GM21381 (cell line): ENCODE measurements at regions not wholly inside any gene's neighbourhood (a gene's known extent, or its start where the extent isn't known, plus 50 kb on each side); places are given as distances from the start of the nearest gene placed in this dataset.

ENCODE experiments used
- ATAC-seq: cut with Tn5 transposase; IDR thresholded peaks from one replicate; pipeline ENCODE4 v1.9.1; 2021; ENCODE audit warnings: mild to moderate bottlenecking, moderate library complexity; ENCODE audit not compliant: unreplicated experiment

DNA sequence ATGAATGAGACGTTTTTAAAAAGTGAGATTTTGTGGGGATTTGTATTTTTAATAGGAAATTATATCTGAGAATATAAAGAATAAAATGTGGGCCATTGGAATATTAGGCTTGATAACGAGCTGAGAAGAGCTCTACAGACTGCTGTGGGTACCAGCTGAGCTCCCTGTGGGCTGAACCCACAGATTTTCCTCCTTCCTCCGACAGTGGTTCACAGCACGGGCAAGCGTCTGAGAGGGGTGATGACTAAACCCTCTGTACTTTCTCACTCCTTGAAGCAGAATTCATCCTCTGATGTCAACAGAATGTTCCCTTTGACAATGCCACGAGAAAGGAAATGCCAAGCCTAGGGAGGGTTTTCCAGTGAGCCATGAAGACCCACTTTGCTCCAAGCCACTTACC, 102.7 kb upstream of the AJAP1 start:
- ATAC-seq, result no peak

DNA sequence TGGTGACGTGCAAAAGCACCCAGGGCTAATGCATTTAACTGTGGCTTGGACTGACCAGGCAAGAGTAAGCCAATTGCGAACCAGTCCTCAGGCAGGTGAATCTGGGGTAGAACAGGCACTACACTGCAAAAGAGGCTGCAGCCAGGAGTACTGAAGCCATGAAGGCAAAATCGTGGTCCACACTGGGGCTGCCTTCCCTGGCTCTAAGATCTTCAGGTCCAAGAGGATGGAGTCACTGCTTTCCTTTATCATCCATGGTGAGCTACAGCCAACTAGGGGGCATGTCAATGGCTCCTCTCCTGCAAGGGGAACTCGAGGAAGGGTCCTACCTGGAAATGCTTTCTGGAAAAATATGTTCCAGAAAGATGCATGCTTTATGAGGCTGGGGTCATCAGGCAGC, 100.6 kb upstream of the AJAP1 start:
- no peak for ATAC-seq

DNA sequence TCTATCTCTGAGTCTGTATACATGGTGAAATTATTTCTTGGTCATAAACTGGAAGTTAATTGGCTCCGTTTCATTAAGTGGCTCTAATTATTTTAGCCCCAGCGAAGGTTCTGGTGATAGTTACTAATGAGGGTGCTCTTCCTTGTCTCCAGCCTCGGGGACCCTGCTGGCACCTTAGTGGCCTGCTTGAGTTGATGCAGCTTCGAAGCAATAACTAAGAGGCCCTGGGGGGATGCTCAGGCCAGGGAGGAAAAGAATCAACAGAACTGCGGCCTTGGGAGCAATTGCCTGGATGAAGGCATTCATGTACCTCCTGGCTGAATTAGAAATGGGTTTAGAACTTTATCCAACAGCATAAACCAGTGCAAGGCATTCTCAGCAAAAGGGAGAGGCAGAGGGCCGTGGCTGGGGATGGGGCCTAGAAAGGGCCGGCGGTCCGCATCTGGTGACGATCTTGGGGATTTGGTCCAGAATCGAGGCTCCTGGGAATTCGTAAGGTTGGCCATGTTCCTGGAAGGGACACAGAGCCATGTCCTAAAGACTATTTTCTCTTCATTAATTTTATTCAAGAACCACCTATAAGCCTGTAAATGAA, 100.0 kb upstream of the AJAP1 start:
- ATAC-seq, result no peak

DNA sequence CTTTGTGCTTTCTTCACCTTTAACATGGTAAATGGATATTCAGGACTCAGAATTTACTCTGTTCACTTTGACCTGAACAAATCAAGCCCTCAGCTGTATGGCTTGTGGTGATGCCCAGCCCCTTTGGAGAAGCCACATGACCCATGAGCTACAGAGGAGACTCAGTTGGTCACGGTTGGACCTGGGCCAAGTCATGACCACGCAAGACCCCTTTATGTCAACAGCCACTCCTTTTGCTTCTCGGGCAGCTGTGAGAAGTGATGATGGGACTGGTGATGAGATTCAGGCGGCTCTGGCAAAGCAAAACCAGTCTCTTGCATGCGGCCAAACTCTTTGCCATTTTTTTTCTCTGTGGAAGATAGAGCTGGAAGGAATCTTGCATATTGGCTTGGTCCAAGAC, 96.5 kb upstream of the AJAP1 start:
- no peak for ATAC-seq

DNA sequence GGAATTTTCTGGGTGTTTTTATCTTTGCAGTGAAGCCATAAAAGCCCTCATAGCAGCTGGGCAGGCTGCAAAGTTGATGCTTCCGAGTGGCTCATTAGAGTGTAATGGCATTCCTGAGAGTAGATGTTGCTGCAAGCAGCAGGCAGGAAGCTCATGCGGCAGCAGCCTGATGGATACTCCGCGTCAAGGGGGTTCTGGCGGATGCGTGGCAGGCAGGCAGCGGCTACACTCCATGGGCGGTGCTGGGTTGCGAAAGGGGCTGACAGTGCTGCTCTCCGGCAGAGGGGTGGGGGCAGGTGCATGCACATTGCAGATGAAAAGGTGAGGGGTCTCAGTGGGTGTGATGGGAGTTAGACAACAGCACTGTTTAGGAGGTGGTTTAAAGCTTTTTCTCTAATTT, 93.2 kb upstream of the AJAP1 start:
- no peak for ATAC-seq

DNA sequence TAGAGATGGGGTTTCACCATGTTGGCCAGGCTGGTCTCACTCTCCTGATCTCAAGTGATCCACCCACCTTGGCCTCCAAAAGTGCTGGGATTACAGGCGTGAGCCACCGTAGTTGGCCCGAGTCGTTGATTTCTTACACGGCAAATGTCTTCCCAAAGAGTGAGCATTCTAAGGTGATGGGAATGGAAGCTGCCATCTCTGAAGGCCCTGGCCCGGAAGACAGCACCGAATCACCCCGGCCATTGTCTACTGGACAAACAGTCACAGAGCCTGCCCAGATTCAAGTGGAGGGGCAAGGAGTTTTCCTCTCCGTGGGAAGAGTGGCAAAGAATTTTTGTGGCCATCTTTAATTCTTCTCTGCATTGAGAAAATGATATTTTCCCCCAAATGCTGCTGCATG, 92.1 kb upstream of the AJAP1 start:
- ATAC-seq, result no peak

DNA sequence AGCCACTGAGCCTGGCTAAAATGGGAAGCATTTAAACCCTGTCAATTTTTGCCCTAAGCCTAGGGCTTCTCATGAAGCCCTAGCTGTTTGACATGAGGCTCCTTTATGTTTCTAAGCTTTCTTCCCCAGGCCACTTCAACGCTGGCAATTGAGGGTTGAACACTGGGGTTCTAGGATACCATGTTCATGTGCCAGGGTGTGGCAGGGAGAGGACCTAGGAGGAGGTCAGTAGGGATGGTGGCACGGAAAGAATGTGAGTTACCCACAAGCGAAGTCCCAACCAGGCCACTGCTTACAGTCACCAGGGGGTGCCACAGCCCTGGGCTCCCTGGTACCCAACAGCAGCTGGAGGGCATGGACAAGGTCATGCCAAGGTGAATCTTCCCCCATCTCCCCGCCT, 90.8 kb upstream of the AJAP1 start:
- ATAC-seq, result no peak

DNA sequence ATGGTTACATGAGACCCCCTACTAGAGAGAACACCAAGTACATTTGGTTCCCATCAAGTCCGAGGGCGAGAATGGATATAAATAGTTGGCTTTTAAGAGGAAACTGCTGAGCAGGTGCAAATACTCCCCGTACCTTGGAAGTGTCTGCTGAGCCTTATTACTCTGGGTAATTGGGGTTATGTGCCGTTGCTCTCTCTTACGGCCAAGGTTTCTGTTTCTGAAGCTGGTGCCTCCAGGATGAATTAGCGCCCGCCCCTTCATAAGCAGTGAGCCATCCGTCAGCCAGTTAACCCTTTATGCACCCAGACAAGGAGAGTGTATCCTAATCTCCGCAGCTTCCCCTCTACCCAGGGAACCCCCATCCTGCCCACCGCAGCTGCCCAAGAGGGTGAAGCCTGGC, 90.4 kb upstream of the AJAP1 start:
- no peak for ATAC-seq

DNA sequence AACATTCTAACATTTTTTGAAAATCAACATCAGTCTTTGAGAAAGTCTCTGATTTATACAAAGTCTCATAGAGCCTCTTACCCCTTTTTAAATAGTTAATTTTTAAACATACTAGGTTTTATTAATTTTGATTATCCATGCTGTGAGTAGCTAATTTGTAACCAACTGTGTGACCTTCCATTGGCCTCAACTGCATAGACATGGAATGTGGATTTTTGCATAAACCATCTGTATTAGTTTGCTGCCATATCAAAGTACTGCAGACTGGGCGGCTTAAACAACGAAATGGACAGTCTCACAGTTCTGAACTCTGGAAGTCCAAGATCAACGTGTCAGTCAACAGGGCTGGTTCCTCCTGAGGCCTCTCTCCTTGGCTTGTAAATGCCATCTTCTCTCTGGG, 89.2 kb upstream of the AJAP1 start:
- no peak for ATAC-seq

DNA sequence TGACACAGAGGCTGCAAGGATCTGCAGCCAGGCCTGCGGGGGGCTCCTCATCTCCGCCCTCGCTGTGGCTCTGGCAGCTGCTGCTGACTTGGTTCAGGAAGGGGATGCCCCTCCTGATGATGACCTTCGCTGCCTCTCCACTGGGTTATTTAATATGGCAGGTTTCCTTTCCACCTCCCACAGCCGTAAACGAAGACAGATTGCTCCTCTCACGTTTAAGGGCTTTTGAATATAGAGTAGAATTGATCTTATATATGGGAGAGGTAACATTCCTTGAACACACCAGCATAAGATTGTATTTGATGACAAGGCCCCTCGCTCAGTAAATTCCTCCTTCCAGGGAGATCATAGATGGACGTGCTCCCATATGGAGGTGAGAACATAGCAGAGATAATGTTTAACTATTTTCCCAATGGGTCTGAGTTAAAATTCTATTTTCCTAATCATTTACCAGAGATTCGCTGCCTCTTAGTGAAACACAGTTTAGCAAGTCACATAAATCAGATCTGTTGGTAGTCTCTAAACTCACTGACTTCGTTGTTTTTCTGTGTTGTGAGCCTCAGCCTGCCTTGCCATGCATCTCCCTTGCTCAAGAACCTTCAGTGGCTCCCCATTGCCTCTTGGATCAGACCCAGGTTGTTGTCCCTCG, 88.5 kb upstream of the AJAP1 start:
- no peak for ATAC-seq

DNA sequence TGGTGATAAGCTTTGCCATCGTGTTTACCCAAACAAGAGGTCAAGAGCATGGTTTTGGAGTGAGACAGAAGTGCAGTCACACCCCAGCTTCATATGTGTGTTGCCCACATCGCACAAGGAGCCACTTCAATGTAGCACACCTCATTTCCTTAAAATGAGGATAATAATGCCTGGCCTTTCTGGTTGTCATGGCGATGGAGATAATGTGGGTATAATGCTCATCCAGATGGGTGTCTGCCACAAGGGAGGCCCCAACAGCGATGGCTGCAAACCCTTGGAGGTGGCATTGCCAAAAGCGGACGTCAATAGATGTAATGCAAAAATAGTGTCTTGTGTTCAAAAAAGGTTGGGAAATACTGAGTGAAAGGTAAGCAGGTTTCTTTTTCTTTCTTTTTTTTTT, 83.1 kb upstream of the AJAP1 start:
- ATAC-seq, result no peak

DNA sequence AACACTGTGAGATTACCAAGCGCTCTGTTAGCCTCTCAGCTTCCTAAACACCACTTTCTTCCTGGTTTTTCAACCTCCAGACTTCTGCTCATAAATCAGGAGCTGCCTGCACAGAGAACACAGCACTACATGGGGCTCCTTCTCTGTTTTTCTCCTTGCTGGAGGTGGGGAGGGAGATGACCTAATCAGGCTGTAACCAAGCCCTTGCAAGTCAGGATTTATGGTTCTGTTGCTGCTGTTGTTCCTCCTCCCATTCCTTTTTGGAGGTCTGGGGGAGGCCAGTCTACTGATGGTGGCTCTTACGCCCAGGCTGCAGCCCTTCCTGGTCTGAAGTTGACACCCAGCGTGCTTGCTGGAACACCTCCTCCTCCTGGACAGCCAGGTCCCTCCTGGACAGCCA, 80.9 kb upstream of the AJAP1 start:
- ATAC-seq, result no peak

DNA sequence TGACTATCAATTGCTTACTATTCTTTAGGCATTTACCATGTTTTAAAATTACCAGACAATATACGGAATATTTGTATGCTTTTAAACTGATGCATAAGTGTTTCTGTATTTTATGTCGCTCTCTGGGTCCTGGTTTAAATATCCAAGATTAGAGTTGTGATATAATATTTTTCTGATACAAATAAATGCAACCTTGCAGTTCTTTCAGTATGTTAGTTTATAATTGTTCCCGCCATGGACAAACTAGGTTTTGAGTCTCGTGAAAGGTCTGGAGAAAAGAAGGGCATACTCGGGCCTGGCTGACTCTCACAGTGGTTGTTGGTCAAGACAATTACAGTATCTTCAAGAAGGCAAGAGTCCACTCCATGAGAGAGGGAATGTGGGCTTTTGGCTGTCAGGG, 72.6 kb upstream of the AJAP1 start:
- no peak for ATAC-seq

DNA sequence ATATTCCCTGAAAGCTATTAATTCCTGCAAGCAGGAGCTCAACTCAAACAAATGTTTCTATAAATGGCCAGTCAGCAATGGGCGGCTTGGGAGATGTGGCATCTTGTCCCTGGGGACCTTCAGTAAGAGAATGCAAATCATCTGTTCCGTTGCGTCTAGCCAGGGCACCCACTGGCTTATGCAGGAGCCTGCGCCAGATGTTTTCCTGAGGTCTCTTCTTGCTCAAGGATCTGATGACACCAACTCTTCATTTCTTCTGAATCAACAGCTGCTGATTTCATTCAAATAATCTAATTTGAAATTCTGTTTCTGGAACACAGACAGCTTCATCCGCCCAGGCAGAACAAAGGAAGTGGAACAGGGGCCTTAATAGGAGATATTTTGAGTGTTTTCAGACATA, 70.0 kb upstream of the AJAP1 start:
- ATAC-seq, result no peak

DNA sequence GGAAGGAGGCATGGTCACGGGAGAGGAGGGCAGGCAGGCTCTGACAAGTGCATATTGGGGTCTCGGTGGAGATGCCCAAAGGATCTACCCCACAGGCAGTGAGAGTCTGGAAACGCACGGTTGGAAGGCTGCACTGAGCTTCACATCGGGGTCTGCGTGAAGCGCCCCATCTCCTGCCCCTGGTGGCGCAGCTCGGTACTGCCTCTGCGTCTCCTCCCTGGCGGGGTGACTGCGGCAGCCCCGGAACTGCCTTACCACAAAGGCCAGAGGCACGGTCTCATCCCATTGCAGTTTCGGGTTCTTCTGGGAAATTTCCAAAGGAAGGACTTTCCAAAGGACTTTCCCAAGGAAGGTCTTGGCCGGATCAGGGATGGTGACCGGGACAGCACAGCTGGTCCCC, 69.2 kb upstream of the AJAP1 start:
- ATAC-seq, result peak; percentile 69

DNA sequence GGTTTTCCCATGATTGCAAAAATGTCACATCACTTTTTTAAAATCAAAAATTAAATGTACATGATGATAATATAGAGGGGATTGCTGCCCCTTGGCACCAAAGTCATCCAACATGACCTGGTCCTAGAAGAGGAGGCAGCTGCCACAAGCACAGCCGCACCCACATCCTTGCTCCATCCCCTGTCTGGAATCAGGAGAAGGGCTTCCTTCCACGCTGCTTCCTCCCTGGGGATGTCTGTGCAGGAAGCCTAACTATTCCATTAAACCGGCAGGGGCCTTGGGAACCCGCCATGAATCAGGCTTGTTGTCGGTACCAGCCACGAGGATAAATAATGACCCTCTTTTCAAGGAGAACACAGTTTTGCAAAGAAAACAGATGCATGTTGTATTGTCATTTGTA, 68.7 kb upstream of the AJAP1 start:
- no peak for ATAC-seq

DNA sequence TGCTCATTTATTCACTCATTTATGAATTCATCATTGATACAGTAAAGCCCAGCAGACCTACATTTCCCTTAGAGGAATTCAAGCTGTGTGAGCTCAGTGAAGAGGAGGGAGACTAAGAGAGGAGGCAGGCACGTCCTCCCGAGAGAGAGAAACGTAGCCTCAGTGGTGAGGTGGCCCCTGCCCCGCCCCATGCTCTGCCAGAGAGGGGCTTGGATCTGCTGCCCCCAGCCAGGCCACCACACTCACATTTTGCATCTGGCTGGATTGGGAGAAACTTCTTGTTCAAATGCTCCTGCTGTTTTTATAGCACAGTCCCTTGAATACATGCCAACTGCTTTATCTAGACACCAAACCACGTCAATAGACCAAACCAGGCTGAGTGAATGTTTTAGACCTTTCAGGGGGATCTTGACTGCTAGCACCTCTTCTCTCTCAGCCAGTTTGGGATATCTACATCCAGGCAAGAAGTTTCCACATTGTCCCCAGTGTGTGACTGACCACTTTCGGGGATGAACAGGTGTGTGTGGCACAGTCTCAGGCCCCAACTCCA, 67.7 kb upstream of the AJAP1 start:
- no peak for ATAC-seq

DNA sequence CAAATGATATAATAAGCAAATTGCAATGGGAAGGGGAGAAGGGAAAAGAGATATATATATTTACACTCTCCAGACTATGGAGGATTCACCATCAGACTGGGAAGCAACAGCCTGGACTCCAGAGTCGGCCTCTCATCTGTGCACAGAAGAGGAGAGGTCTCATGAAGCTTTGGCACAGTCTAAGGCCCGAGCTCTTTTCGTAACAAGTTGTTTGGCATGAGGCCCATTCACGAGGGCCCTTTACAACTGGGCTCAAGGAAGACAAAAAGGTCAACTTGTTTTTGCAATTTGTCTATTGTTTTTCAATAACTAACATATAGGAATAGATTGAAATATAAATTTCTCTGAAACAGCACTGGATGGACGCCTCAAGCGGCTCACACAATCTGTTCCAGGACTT, 66.7 kb upstream of the AJAP1 start:
- ATAC-seq, result no peak

DNA sequence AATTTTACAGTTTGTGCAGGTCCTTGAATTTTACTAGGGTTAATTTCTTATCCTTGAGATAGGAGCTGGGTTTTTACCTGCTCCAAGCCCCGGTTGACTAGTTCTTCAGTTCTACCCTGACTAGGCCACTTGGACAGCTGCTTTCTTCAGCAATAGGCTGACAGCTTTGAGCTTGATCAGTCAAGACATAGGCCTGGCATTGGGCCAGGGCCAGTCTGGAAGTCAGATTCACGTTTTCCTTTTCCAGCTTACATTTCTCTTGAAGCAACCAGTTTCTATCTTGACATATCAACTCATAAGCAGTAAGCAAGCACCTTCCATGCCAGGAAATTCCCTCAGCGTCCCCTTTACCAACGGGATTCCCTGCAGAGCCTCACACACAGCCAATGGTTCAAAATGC, 63.7 kb upstream of the AJAP1 start:
- no peak for ATAC-seq

DNA sequence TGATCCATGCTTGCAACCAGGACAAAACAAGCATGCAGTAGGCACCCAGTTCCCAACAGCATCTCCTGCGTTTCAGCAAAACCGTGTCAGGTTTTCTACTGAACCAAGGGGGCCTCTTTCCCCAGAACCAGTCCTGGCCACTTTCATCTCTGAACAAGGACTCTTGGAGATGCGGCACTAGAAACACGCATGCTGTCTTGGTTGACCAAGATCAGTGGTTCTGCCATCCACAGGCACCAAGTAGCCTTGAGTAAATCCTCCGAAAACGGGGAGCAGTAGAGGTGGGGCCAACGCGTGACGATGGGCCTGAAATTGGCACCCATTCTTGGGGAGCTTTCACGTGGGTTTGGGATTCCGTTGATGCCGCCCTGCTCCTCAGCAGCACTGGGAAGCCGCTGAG, 62.5 kb upstream of the AJAP1 start:
- no peak for ATAC-seq

DNA sequence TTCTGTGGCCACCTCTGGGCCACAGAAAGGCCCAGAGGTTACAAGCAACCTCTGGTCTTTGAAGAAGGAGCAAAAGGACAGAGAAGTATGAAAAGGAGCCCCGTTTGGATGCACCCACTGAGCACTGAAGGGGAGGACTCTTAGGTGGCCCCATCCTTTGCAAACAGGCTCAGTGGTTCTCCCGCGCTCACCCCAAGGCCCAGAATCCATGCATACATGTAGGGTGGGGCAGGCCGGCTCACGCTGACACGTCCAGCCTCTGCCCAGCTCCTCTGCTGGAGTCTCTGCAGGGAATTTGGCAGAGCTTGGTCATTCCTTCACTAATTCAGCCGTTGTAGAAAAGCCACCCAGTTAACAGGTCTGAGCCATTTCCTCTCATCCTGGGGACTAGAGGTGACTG, 61.3 kb upstream of the AJAP1 start:
- no peak for ATAC-seq

DNA sequence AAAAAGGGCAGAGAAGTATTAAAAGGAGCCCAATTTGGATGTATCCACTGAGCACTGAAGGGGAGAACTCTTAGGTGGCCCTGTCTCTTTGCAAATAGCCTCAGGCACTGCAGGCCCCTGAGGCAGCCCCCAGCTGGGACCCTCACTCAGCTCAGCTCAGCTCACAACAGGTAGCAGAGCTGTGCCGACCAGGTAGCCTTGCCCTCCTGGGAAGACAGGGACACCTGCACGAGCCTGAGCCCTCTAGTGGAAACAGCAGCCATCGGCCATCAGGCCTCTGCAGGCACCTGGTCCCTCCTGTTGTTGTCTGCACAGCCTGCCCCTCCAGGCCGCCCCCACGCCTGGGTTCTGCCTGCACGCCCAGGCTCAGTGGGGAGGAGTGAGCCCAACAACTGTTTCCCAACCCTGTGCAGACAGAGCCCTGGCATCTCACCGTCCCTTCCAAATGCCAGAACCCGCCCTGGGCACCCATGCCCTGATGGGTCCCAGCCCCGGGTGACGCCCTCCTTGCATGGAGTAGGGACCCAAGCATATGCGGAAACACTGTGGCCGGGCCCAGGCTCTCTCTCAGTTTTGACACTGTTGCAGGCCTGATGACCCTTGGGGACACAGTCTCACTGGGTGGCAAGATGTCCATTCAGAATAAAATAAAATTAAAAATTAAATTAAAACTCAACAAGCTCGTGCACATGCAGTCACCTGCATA, 60.0 kb upstream of the AJAP1 start:
- ATAC-seq, result no peak
